Testis (tissue), 2 donors: ENCODE measurements at regions not wholly inside any gene's neighbourhood (a gene's known extent, or its start where the extent isn't known, plus 50 kb on each side); places are given as distances from the start of the nearest gene placed in this dataset.

Experiments
- POLR2A ChIP-seq: fragments of 450-650 bp; IDR thresholded peaks from one replicate; pipeline ENCODE4 v1.6.1; 2017; ENCODE audit warnings: antibody characterized with exemption, mild to moderate bottlenecking, moderate library complexity
- TF ChIP-seq, protein P1 (sequence below), 3 experiments: fragments of 450-650 bp in 2 of 3; fragments of 200-600 bp in 1 of 3; sonication (generic) in 1 of 3; IDR thresholded peaks; one replicate each; pipeline ENCODE4 v1.5.1; 2016 to 2019; ENCODE audit warnings: antibody characterized with exemption in 3 of 3, mild to moderate bottlenecking in 2 of 3, moderate library complexity in 1 of 3

DNA sequence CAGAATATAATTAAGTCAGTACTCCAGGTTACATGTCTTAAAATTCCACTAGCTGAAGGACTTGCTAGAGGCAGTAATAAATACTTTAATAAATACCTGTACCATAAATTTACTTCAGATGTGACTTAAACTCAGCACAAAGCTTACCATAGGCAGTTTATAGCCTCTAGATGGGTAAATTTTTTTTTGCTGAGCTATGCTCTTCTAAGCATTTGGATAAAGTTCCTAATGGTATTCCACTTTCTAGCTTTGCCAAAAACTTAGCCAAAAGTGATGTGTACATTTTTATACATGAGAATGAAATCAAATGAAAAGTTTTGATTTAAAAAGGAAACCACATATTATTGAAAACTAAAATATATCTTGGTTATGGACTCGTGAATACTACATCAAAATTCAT, 63.7 kb upstream of the DHX40 start:
- TF ChIP-seq, protein P1, sequence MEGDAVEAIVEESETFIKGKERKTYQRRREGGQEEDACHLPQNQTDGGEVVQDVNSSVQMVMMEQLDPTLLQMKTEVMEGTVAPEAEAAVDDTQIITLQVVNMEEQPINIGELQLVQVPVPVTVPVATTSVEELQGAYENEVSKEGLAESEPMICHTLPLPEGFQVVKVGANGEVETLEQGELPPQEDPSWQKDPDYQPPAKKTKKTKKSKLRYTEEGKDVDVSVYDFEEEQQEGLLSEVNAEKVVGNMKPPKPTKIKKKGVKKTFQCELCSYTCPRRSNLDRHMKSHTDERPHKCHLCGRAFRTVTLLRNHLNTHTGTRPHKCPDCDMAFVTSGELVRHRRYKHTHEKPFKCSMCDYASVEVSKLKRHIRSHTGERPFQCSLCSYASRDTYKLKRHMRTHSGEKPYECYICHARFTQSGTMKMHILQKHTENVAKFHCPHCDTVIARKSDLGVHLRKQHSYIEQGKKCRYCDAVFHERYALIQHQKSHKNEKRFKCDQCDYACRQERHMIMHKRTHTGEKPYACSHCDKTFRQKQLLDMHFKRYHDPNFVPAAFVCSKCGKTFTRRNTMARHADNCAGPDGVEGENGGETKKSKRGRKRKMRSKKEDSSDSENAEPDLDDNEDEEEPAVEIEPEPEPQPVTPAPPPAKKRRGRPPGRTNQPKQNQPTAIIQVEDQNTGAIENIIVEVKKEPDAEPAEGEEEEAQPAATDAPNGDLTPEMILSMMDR (IDR thresholded peaks at IDR 0.05) = no peak
- TF ChIP-seq POLR2A = no peak
